ENCODE measurements at regions not wholly inside any gene's neighbourhood (a gene's known extent, or its start where the extent isn't known, plus 50 kb on each side); places are given as distances from the start of the nearest gene placed in this dataset.

GRCh38 chr5:88944751-88945531 is 62.0 kb upstream of the MEF2C start:
- no peak for TF ChIP-seq CTCF (IDR thresholded peaks at IDR 0.05; ENCODE audit: insufficient read depth, low read depth, low read length, missing control alignments)
- H3K4me3 ChIP-seq (ENCODE audit: low read length): no peak overlapping the region
- DNase-seq (ENCODE audit: low read depth): no peak

- DNase-seq (ENCODE audit: low read depth): no peak
- TF ChIP-seq CTCF (IDR thresholded peaks at IDR 0.05; ENCODE audit: insufficient read depth, low read depth, low read length, missing control alignments): no peak
- H3K4me3 ChIP-seq (ENCODE audit: low read length): no peak overlapping the region
Measured at GRCh38 chr5:88941581-88941980, 58.6 kb upstream of the MEF2C start.

GRCh38 chr5:88940713-88941112 is 57.7 kb upstream of the MEF2C start:
- H3K4me3 ChIP-seq (ENCODE audit: low read length): no peak overlapping the region
- no peak for TF ChIP-seq CTCF (IDR thresholded peaks at IDR 0.05; ENCODE audit: insufficient read depth, low read depth, low read length, missing control alignments)
- DNase-seq (ENCODE audit: low read depth): no peak

- no peak for DNase-seq (ENCODE audit: low read depth)
- TF ChIP-seq CTCF (IDR thresholded peaks at IDR 0.05; ENCODE audit: insufficient read depth, low read depth, low read length, missing control alignments): no peak
- H3K4me3 ChIP-seq (ENCODE audit: low read length): no peak overlapping the region
Measured at GRCh38 chr5:88939300-88939699, 56.3 kb upstream of the MEF2C start.

GRCh38 chr5:88938488-88938887 is 55.5 kb upstream of the MEF2C start:
- no peak overlapping the region for H3K4me3 ChIP-seq (ENCODE audit: low read length)
- no peak for TF ChIP-seq CTCF (IDR thresholded peaks at IDR 0.05; ENCODE audit: insufficient read depth, low read depth, low read length, missing control alignments)
- no peak for DNase-seq (ENCODE audit: low read depth)

- no peak for TF ChIP-seq CTCF (IDR thresholded peaks at IDR 0.05; ENCODE audit: insufficient read depth, low read depth, low read length, missing control alignments)
- DNase-seq (ENCODE audit: low read depth): no peak
Measured at GRCh38 chr5:88937406-88937805, 54.4 kb upstream of the MEF2C start.

GRCh38 chr5:88934439-88934838 is 51.5 kb upstream of the MEF2C start:
- no peak for TF ChIP-seq CTCF (IDR thresholded peaks at IDR 0.05; ENCODE audit: insufficient read depth, low read depth, low read length, missing control alignments)
- no peak for DNase-seq (ENCODE audit: low read depth)
- no peak overlapping the region for H3K4me3 ChIP-seq (ENCODE audit: low read length)

More at GRCh38 chr5:88937406-88937805, 54.4 kb upstream of the MEF2C start:
- H3K4me3 ChIP-seq (ENCODE audit: low read length): no peak overlapping the region
